ENCODE measurements at regions not wholly inside any gene's neighbourhood (a gene's known extent, or its start where the extent isn't known, plus 50 kb on each side); places are given as distances from the start of the nearest gene placed in this dataset.
"Not testable (repeated sequence)": the region's sequence is repeated elsewhere in the genome, so short reads cannot be mapped to it uniquely, and the experiment has no call there.

DNA sequence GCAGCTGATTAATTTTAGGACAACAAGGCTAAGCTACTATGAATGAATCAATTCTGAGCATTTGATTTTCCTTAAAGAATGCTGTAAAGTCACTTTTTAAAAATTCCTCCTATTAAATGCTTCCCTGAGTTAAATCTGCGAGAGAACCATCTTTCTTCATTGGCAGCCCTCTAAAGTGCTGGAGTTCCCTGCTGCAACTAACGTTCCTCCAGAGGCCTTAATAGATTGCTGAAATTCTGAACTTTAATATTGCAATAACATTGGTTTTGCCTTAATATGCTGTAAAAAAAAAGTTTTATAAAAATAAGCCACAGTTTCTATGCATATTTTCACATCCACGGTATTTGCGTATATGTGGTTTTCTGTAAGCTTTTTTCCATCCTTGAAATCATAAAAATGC, 298.0 kb upstream of the PIK3R1 start:
- no peak for DNase-seq

DNA sequence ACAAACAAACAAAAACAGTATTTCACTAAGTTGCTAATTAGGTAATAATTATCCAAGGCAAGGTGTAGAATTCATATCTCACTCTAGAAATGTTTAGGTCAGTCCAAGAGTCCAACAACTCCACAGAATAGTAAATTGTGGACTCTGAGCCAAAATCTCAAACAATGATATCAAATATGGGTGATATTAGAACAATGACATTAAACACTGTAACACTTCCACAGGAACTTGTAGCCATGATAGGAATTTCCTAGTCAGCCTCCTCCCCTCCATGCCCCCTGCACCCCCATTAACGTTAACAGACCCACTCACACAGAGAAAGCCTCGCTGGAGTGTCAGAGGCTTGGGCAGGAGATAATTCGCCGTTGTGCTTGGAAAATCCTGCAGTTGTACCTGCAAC, 305.0 kb upstream of the PIK3R1 start:
- no peak for DNase-seq

DNA sequence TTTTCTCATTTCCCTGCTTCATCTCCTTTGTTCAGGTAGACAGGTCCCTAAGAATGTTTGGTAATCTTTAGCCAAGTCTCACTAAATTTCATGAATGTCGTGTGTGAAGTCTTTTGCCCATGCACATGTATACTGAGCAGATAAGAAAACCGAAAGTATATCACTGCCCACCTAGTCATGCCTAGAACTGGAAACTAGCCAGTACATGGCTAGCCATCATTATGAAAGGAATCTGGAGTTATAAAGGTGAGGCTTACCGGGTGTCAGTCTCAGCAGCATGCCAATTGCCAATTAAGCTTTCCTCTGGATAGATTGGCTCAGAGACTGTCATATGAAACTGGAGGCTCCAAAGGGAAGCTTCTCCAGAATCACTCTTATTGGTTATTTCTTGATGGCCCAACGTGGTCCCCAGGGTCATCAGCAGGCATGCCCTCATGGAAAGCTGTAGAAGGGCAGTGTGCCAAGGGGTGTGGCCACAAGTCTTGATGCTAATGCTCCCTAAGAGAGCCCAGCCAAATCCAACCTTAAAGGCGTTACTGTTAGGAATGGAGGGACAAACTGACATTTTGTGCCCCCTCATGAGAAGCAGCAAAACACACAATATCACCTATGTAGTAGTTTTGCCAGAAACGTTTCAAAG, 307.3 kb upstream of the PIK3R1 start:
- DNase-seq: no peak

DNA sequence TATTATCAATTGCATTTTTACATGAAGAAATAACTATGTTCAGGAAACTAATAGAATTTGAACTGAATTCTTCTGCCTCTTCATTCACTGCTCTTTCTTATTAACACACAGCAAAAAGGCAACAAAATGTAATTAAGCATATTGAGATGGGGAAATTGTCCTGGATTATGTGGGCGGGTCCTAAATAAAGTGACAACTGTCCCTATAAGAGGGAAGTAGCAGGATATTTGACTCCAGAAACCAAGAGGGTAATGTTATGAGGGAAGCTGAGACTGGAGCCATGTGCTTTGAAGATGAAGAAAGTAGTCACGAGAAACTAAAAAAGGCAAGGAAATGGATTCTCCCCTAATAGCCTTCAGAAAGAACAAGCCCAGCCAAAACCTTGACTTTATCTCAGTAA, 311.2 kb upstream of the PIK3R1 start:
- no peak for DNase-seq

DNA sequence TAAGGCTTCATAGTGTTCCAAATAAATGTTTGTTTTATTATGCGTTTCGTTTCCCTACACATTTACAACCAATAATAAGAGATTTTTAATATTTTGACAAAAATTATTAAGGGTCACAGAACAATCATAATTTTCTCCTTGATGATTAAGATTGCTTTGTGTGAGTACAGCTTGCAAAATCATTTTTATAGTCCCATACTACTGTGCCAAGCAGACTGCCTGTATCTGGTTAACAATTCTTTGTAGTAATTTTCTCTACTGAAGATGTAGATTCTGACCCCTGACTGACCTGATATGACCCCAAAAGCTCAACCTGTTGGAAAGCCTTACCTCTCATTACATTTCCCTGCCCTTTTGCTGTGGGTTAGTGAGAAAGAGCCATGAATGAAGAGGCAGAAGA, 311.9 kb upstream of the PIK3R1 start:
- no peak for DNase-seq

DNA sequence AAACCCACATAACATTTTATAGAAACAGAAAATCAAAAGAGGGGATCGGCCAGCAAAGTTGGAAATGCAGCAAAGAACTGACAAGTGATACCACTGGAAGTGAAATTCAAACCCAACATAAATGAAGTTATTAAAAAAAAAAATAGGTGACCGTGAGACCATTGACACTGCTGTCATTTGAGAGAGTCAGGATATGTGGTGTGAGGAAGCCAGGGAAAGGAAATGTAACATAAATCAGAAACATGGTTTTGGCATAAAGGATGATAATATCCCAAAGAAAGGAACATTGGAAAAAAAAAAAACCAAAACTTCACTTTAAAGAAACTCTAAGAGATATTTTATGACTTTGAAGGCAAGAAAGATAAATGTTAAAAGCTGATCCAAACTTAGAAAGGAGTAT, 312.4 kb upstream of the PIK3R1 start:
- DNase-seq: no peak

DNA sequence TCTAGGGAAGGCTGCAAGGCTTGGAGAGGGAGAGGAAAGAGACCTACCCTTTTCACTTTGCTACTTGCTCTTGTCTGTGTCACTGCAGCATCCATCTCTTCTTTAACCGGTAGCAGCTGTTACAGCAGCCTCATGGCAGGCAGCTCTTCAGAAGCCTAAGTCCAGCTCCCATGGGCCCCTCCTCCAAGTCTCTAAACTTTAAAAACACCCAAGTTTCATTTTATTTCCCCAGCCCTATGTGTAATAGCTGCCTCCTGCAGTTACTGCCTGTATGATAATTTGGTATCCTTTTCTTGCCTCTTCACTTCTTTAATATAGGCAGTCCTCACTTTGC, 313.1 kb upstream of the PIK3R1 start:
- no peak for DNase-seq

DNA sequence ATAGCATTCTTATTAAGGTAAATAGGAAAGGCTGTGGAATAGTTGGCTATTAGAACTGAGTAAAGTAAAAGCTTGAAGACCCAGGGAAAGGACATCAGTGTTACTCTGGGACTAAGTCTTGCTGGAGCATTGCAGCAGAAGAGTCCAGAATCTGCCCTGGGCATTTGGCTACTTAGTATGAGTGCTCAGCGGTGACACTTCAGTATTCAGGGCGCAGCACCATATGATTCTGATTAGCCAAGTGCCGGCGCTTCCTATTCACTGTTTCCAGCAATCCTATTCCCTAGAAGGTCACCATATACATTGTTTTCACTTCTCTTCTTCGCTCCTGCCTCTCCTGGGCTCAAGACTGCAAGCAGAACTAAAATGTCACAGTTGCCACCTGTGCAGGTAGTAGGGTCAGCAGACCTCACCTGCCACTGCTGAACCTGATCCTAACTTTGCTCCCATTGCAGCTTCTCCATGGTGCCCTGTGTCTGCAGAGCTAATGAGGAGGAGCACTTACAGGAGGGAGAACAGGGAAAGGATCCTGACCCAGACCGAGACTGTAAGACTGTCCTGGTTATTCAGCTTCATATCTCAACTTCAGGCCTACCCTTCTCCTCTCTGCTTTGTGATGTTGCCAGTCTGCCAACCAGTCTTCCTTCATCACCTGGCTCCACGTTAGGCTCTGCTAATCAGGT, 313.6 kb upstream of the PIK3R1 start:
- no peak for DNase-seq

DNA sequence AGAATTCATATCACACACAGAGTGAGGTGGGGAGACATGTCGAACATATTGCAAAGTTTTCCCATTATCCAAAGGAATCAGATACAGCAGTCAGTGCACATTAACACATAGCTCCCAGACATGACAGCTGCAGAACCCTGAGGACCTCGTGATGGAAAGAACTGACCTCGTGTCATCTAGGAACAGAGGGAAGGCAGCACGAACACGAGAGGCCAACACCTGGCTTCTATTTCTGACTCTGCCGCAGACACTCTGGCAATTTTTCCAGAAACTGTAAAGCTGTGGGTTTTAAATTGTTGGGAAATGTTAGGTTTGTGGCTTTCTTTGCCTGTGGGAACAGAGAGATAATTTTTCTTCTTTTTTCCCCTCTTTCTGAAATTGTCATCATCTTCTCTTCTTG, 315.0 kb upstream of the PIK3R1 start:
- no peak for DNase-seq

DNA sequence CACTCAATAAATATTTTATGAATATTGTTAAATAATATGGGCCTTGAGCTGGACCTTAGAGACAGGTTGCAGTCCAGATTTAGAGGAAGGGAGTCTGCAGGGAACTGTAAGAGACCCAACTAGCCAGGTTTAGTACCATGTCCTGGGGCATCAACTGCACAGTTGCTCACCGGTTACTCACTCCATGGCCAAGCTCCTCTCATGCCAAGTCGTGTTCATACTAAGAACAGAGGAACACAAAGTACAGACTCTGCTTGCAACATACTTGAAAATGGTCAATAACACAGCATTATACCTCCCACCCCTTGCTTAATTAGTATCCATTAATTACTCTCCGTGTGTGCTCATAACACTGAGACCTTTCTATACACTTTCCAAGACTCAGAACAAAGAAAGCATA, 317.6 kb upstream of the PIK3R1 start:
- no peak for DNase-seq

DNA sequence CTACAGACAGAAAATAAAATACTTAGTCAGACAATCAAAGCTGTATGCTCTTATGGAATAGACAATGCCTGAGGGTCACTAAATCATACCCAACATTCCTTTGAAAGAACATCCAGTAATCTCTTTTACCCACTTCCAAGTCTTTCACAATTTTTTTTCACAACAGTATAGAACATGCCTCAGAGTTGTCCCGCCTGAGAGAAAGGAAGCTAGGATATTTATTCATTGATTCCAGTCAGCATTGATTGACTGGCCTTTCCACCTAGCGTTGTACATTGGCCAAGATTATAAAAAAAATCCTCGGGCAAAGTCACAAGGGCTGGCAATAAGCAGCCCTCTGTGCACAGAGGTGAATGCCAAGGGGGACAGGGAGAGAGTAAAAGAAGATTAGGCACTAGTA, 318.1 kb upstream of the PIK3R1 start:
- no peak for DNase-seq

DNA sequence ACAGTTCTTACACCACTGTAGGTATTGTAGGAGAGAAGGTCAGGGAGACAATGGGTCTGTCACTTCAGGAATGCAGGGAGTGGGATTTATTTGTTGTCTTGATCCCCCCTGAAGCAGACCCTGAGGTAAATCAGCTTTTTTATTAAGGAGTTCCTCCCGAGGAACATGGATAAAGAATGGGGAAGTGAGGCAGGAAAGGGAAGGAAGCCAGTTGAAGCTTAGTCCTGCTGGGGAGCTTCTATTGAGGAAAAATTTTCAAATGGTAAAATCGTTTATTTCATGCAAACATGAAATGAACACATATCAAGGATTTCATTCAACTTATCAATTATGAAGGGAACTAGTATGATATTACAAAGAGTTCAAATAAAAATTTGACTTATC, 318.6 kb upstream of the PIK3R1 start:
- DNase-seq: no peak

DNA sequence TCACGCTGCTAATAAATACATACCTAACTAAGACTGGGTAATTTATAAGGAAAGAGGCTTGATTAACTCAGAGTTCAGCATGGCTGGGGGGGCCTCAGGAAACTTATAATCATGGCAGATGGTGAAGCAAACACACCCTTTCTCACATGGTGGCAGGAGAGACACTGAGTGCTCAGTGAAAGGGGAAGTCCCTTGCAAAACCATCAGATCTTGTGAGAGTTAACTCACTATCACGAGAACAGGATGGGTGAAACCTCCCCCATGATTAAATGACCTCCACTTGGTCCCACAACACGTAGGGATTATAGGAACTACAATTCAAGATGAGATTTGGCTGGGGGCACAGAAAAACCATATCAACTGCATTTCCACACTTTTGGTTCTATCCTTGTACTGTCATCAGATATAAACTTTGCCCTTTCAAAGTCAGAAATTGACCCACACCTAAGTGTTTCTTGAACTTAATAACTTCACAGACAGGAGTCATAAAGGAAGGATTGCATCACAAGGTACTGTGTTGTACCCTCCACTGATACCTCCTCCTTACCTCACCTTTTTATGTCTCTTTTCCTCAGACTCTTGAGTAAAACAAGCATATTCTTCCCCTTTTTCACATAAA, 319.1 kb upstream of the PIK3R1 start:
- no peak for DNase-seq

DNA sequence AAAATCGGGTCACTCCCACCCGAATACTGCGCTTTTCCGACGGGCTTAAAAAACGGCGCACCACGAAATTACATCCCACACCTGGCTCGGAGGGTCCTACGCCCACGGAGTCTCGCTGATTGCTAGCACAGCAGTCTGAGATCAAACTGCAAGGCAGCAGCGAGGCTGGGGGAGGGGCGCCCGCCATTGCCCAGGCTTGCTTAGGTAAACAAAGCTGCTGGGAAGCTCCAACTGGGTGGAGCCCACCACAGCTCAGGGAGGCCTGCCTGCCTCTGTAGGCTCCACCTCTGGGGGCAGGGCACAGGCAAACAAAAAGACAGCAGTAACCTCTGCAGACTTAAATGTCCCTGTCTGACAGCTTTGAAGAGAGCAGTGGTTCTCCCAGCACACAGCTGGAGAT, 325.7 kb upstream of the PIK3R1 start:
- not testable (repeated sequence) for DNase-seq

DNA sequence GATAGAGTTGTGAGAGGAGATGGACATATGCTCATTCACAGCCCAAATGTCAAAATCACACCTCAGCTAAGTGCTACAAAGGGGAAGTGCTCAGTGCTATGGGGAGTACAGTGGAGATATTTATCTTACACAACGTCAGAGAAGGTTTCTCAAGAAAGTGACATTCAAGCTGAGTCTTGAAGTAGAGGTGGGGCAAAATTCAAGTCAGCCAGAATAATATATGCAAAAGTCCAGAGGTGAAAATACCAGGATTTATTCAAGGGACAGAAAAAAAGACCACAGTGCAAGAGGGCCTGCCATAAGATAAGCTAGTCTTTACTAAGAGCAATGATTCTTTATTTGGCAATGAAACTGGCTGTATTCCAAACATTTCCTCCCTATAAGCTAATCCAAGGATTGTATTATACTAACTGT, 327.8 kb upstream of the PIK3R1 start:
- no peak for DNase-seq

DNA sequence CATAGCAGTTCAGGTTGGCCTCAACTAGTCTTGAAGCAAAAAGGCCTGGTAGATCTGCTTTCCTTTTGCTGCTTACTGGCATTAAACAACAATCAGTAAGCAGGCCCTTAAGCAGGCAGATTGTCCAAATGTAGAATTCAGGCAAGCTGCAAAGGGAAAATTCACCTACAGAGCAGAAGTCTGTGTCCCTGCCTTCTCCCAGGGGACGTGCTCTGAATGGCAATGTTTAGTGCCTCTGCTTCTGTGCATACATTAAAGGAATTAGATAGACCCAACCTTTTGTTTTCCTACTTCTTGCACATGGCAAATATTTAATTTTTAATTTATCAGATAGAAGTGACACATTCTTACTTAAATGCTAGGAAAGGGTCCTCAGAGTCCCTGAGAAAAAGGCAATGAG, 328.8 kb upstream of the PIK3R1 start:
- no peak for DNase-seq

DNA sequence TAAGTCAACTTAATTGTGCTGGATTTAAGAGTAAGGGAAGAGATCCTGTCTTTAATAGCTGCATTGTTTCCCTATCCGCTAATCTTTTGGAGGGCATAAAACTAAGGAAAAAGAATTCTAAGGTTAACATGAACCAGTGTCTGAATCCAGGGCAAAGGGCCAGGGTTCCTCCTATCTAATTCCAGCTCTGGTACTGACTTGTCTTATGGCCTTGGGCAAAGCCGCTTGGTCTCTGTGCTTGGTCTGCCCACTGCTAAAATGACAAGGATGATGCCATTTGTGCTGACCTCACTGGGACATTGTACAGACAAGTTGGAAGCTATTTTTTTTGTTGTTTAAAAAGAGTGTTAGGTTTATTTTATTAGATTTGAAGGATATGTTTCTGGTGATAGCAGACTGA, 334.7 kb upstream of the PIK3R1 start:
- no peak for DNase-seq

DNA sequence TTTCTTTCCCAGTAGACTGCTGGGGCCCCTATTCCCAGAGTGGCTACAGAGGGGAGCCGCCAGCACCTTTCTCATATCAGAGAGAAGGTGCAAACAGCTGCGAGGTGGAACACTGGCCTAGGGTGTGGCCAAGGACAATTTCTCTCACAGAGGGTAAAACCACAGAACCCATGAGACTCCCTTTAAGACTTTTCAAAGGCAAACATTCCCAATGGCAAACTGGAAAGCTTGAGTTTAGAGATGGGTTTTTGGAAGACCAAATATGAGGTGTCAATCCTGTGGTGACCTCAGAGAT, 335.1 kb upstream of the PIK3R1 start:
- DNase-seq: no peak

DNA sequence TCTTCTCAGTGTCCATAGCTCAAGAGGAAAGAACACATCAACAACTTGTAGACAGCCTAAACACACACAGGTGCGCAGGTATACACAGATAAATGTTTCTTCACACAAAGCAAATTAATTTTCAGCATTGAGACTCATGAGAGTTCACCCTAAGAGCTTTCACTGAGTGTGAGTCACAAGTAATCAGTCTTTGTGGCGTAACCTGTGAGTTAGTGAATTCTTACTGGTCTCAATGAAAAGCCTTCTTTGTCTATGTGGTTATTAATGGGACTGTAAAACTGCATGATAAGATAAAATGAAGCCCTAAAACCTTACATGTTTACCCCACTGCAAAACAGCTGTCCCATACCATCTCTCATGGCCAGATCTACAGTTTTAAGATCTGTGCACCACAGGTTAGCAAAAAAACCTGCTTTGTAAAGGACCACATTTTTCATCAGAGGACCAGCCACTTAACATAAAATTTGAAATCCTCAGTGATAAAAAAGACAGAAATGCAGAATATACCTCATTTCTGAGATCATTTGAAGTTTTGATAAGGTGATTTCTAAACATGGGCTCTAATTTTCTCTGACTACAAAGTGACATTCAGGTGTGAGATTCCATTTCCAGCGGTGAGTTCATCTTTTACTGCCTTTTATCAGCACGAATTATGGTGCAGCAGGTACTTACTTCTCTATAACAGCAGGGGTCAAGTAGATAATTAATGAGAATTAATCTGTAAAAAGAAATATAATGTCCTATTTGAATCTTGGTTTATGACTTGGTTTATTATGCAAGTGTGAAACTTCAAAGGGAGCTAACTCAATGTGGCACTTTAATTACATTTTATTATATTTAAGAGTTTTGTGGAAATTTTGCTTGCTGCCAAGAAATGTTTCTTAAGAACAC, 335.7 kb upstream of the PIK3R1 start:
- DNase-seq: no peak

DNA sequence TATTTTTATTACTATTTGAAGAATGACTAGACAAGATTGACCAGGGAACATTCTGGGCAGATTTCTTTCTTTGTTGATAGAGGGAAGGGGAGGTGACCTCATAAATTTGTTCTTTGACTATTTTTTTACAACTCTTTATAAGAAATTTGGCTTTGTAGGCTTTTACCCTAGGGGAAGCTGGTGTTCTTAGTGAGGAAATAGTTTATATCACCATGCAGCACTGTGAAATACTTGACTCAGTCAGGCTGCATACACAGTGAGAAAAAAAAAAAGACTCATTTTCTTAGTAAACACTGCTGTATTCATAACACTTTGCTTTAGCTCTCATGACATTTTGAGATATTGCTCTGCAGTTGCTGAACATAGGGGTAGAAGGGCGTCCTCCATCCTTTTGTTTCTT, 336.6 kb upstream of the PIK3R1 start:
- no peak for DNase-seq

DNA sequence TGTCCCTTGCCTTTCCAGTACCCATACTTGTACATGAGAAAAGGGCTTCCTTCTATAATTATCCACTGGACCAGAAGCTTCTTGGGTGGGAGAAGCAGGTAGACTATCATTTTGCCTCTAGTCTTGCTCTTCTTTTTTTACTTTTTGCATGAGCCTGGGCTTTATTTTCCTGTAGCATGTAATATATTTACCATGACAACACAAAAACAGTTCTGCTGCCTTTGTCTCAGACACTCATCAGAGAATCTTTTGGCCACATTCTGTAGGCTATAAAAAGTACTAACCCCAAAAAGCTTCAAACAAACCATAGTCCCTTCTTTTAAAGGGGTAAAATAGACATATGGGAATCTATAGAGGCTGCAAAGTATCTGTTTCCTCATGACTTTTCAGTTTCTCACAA, 339.2 kb upstream of the PIK3R1 start:
- no peak for DNase-seq

DNA sequence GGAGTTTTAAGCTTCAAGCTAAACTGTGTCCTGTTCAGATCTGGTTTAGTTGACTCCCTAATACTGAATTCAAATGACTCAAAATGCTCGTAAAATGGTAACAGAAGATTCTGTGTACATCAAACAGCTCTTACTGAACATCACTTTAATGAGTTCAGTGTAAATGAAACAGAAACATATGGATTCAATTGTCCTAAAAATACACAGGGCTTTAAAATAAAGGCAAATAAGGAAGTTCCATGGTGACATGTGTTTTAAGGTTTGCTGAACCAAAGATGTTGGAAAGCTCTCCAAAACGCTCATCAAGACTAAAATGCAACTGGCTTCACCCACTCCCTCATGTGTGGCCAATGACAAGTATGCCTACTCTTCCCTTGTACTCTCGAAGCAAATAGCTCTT, 340.0 kb upstream of the PIK3R1 start:
- DNase-seq: no peak

DNA sequence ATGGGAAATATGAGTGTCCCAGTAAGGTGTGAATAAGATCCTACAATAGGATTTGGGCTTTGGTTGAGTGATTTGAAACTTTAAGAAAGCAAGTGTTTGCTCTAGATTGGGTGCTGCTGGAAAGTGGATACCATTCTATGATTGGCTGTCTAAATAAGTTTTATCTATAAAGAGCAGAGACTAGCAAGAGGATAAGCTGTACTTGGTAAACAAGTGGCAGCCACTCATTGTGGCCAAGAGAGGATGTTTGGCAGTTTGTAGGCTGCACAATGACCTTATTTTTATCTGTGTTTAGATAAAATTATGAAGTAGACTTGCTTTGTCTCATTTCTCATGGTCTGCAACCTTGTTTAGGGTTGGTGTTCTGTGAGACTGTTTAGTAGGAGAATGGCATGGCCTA, 341.6 kb upstream of the PIK3R1 start:
- no peak for DNase-seq

DNA sequence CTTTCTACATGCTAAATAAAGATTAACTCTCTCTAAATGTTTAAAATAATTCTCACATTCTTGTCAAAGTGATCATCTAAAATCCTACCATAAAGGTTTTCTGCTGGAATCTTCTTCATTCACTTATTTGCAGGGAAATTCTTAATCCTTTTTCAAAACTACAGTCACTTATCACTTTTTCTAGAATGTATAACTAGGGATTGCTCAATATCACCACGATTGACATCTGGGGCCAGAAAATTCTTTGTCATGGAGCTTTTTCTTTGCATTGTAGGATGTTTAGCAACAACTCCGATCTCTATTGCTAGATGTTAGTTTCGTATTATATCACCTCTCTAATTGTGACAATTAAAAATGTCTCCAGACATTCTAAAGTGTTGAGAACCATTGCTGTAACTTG, 344.9 kb upstream of the PIK3R1 start:
- no peak for DNase-seq

Data from DMS153 (cell line).